ENCODE measurements at regions not wholly inside any gene's neighbourhood (a gene's known extent, or its start where the extent isn't known, plus 50 kb on each side); places are given as distances from the start of the nearest gene placed in this dataset.

DNA sequence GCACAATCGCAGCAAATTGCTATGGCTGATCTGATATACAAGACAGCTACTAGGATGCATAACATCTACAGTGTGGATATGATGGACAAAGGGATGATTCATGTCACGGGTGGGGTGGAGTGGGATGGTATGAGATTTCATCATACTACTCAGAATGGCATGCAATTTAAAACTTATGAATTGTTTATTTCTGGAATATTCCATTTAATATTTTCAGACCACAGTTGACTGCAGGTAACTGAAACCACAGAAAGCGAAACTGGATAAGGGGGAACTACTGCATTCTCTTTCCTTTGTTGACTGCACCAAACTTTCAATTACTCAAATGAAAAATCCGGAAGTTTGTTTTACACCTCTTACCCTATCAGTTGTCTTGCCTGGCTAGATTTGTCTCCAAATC, 94.4 kb upstream of the NEUROD1 start:
- TF ChIP-seq, protein P1, sequence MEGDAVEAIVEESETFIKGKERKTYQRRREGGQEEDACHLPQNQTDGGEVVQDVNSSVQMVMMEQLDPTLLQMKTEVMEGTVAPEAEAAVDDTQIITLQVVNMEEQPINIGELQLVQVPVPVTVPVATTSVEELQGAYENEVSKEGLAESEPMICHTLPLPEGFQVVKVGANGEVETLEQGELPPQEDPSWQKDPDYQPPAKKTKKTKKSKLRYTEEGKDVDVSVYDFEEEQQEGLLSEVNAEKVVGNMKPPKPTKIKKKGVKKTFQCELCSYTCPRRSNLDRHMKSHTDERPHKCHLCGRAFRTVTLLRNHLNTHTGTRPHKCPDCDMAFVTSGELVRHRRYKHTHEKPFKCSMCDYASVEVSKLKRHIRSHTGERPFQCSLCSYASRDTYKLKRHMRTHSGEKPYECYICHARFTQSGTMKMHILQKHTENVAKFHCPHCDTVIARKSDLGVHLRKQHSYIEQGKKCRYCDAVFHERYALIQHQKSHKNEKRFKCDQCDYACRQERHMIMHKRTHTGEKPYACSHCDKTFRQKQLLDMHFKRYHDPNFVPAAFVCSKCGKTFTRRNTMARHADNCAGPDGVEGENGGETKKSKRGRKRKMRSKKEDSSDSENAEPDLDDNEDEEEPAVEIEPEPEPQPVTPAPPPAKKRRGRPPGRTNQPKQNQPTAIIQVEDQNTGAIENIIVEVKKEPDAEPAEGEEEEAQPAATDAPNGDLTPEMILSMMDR (IDR thresholded peaks at IDR 0.05; ENCODE audit: low read depth, low read length, missing control alignments), result no peak
- no peak overlapping the region for H3K4me3 ChIP-seq (replicated peaks; ENCODE audit: low read depth, low read length)
- no peak for DNase-seq (ENCODE audit: extremely low read depth, low read depth)

DNA sequence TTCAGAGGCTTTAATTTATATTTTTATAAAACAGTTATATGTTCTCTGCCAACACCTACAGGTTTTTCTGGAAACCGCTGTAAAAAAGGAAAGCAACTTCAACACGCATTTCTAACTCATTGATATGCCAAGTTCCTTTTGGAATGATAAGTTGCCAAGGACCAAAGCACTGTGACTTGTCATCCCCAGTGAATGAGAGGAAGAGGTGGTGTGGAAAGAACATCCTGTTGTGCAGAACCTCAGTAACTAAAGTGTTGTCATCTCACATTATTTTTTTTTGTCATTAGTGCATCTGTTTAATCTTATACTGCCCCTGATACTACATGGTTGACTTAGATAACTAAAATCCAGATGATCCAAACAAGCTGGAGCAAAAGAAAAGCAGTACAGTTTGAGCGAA, 96.0 kb upstream of the NEUROD1 start:
- DNase-seq (ENCODE audit: extremely low read depth, low read depth), result no peak
- TF ChIP-seq, protein P1 (IDR thresholded peaks at IDR 0.05; ENCODE audit: low read depth, low read length, missing control alignments), result no peak
- no peak overlapping the region for H3K4me3 ChIP-seq (replicated peaks; ENCODE audit: low read depth, low read length)

DNA sequence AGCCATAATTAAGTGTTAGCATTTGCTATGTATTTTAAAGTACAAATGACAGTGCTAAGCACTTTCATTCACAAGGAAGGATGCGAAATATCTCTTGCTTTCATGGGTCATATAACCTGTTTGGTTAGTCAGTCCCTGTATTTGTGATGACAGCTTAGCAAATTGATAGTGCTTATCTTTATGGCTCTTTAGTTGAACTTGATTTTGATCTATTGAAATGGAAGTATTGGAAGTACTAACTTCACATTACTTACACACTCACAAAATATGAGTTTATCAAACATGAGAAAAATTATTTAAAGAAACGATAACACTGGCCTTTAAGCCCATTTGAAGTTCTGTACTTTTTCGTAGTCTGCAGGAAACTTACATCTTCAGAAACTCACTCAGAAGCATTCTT, 97.4 kb upstream of the NEUROD1 start:
- no peak for DNase-seq (ENCODE audit: extremely low read depth, low read depth)
- no peak overlapping the region for H3K4me3 ChIP-seq (replicated peaks; ENCODE audit: low read depth, low read length)
- TF ChIP-seq, protein P1 (IDR thresholded peaks at IDR 0.05; ENCODE audit: low read depth, low read length, missing control alignments), result no peak

DNA sequence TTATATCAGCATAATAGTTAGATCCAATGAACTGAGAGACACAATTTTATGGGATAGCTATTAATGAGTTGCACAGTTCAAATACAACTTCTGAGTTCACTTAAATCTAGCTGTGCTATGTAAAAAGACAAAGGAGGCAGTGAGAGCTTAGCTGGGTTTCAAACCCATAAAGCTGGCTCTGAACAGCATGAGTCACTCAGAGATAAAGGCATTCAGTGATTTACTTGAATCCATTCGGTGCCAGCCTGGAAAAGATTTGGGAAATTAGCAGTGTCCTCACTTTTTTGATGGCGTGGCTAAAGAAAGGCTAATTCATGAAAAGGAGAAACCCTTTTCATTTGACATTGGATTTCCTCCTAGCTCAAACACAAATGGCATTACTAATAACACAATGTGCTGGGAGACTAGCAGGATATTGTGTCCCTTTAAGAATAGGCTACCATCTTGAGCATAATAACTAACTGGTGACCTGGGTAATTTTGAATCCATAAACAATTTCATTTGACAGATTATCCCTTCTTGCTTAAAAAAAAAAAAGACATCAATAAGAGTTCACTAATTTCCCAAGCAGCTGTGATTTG, 98.4 kb upstream of the NEUROD1 start:
- no peak overlapping the region for H3K4me3 ChIP-seq (replicated peaks; ENCODE audit: low read depth, low read length)
- DNase-seq (ENCODE audit: extremely low read depth, low read depth), result no peak
- TF ChIP-seq, protein P1 (IDR thresholded peaks at IDR 0.05; ENCODE audit: low read depth, low read length, missing control alignments), result no peak

DNA sequence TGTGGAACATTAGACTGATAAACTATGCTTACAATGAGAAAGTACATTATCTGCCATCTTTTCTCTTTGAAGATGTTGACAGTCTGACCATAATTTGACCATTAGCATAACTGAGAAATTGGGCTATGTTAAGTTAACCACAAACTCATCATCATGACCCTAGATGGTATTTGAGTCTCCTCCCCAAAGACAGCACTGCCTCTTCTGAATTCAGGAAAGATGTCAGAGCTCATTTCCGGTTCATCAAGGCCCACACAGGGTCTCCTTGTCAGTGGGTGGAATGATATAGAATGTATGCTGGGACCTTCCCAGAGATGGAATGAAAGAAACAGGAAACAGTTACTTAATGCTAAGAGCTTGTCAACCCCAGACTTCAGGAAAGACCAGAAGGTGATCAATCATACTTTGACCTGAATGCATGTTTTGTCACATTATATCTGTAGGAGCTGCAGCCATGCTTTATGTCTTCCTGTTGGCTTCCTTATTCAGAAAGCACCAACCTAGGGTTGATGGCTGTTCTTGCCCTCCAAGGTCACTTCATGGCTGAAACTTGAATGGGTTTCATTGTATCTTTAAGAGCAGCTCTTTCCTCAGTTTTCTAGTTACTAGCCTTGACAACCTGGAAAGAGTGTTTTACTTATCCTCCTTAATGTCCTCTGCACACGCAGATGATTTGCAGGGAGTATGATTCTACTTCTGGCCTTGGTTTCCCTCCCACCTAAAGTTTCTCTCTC, 99.1 kb upstream of the NEUROD1 start:
- DNase-seq (ENCODE audit: extremely low read depth, low read depth), result no peak
- TF ChIP-seq, protein P1 (IDR thresholded peaks at IDR 0.05; ENCODE audit: low read depth, low read length, missing control alignments), result no peak
- H3K4me3 ChIP-seq (replicated peaks; ENCODE audit: low read depth, low read length), result no peak overlapping the region

DNA sequence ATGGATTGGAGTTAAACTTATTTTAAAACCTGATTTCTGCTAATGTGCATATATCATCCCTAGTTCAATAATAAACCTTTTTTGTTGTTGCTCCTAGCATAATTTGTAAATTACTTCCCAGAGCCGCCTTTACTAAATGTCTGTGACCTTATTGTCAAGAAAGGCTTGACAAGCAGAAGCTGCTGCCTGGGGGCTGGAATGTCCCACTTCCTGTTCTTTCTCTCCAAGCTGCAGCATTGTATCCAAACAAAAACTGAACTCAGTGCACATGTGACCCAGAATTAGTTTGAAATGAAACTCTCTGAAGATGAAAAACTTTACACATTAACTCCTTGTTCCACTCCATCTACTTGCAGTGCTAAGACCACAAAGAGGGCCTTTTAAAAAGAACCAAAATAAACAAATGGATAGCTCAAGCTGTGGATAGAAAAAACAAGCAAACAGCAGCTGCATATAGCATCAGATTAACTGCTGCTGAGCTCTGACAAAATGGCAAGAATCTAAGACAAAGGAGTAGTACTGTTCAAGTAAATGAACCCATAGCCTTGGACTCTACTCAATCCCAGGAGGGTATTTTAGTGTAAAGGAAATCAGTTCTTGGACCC, 99.8 kb upstream of the NEUROD1 start:
- TF ChIP-seq, protein P1 (IDR thresholded peaks at IDR 0.05; ENCODE audit: low read depth, low read length, missing control alignments), result no peak
- DNase-seq (ENCODE audit: extremely low read depth, low read depth), result no peak
- no peak overlapping the region for H3K4me3 ChIP-seq (replicated peaks; ENCODE audit: low read depth, low read length)
